ENCODE measurements at regions not wholly inside any gene's neighbourhood (a gene's known extent, or its start where the extent isn't known, plus 50 kb on each side); places are given as distances from the start of the nearest gene placed in this dataset.
A peak's percentile ranks its signal among the peaks of the same experiment; 100 is the strongest.

- TF ChIP-seq CTCF (IDR thresholded peaks at IDR 0.05) (peak; percentile 61 to 79 (median 72)), POLR2A (IDR thresholded peaks at IDR 0.05) (no peak)
Observed at GRCh38 chr7:130831817-130832481, 97.9 kb upstream of the KLF14 start.
